Adrenal gland (tissue), 9 donors: ENCODE measurements at regions not wholly inside any gene's neighbourhood (a gene's known extent, or its start where the extent isn't known, plus 50 kb on each side); places are given as distances from the start of the nearest gene placed in this dataset.

Source experiments
- DNase-seq, 7 donors: peaks; one replicate each; pipeline ENCODE4 v3.0.0-alpha.2; 2019 to 2020
- H3K27ac ChIP-seq, 5 donors: fragments of 200-600 bp; sonication (generic) in 4 of 5; 1 replicate in 3 of 5; 2 replicates in 2 of 5; pipeline versions ENCODE4 v1.5.1 to v1.8.0; 2016 to 2020; ENCODE audit warnings: mild to moderate bottlenecking in 1 of 5
- H3K27me3 ChIP-seq: fragments of 200-600 bp; 2 replicates; pipeline ENCODE4 v1.8.0; 2021
- H3K36me3 ChIP-seq, 2 donors: fragments of 200-600 bp; replicated peaks in 1 of 2; 1 replicate in 1 of 2; 2 replicates in 1 of 2; pipeline versions ENCODE4 v1.5.1 to v1.8.0; 2018 to 2022
- H3K4me1 ChIP-seq, 2 donors: fragments of 200-600 bp; replicated peaks in 1 of 2; 1 replicate in 1 of 2; 2 replicates in 1 of 2; pipeline versions ENCODE4 v1.5.1 to v1.8.0; 2018 to 2021
- H3K4me3 ChIP-seq, 4 donors: fragments of 200-600 bp; sonication (generic) in 3 of 4; one replicate each; pipeline ENCODE4 v1.5.1; 2016 to 2018
- H3K9me3 ChIP-seq, 3 donors: fragments of 200-600 bp; sonication (generic) in 1 of 3; replicated peaks in 1 of 3; 1 replicate in 2 of 3; 2 replicates in 1 of 3; pipeline versions ENCODE4 v1.5.1 to v1.8.0; 2016 to 2021
- CTCF ChIP-seq, 6 experiments: fragments of 450-650 bp in 4 of 6; fragments of 200-600 bp in 2 of 6; sonication (generic) in 1 of 6; IDR thresholded peaks; 1 replicate in 5 of 6; 2 replicates in 1 of 6; pipeline versions ENCODE4 v1.5.1 to v1.8.0; 2016 to 2021; ENCODE audit warnings: antibody characterized with exemption in 6 of 6, mild to moderate bottlenecking in 2 of 6, moderate library complexity in 1 of 6
- POLR2A ChIP-seq, 2 donors: fragments of 450-650 bp; IDR thresholded peaks; one replicate each; pipeline ENCODE4 v1.6.1; 2017; ENCODE audit warnings: antibody characterized with exemption in 2 of 2, mild to moderate bottlenecking in 2 of 2, moderate library complexity in 1 of 2
- whole genome bisulfite sequencing, 4 donors: extraction: QIAGEN DNeasy Blood & Tissue Kit in 2 of 4; methylation state at CpG; one replicate each; pipeline versions ENCODE4 v1.1.5 to v1.1.7; 2013 to 2017; 5-methylcytosine and 5-hydroxymethylcytosine counted together
- intact Hi-C, 2 donors: fragments of 100-400 bp; cut with DNase I; formaldehyde crosslinking; loops; one replicate each; pipeline versions ENCODE4 v1.14.1 to v1.15.0; 2022 to 2023
- donor health status: healthy with polysubstance abuse.
- donor health status: Bipolar disorder and iron deficiency.
- donor health status: DM: yes; HTN: yes; CAD: no.
- donor health status: DM: no; HTN: no; CAD: no.
- donor health status: DM: no; HTN: no; CAD: no.

- TF ChIP-seq CTCF (IDR thresholded peaks at IDR 0.05) (no peak), POLR2A (IDR thresholded peaks at IDR 0.05) (no peak)
- Histone ChIP-seq H3K27me3 (no peaks in the 10 kb centered on the region), H3K9me3 (no peaks in the 10 kb centered on the region), H3K36me3 (no peaks in the 10 kb centered on the region), H3K27ac (no peak overlapping the region), H3K4me3 (no peak overlapping the region), H3K4me1 (no peaks in the 10 kb centered on the region)
- no peak for DNase-seq
- intact Hi-C loops = no loop called here
Measured at GRCh38 chr14:42947991-42948390, 1341.3 kb downstream of the LRFN5 start.

GRCh38 chr14:42944284-42944683, 1337.6 kb downstream of the LRFN5 start:
- H3K9me3 ChIP-seq = no peaks in the 10 kb centered on the region
- H3K36me3 ChIP-seq = no peaks in the 10 kb centered on the region
- intact Hi-C loops = no loop called here
- DNase-seq = no peak
- no peaks in the 10 kb centered on the region for H3K4me1 ChIP-seq
- no peak overlapping the region for H3K27ac ChIP-seq
- no peak overlapping the region for H3K4me3 ChIP-seq
- TF ChIP-seq CTCF (IDR thresholded peaks at IDR 0.05) = no peak
- no peak for TF ChIP-seq POLR2A (IDR thresholded peaks at IDR 0.05)
- no peaks in the 10 kb centered on the region for H3K27me3 ChIP-seq
- WGBS, 4 donors = 59 to 66% (median 62%) methylated on average over 2 of the region's 2 CpGs

- Histone ChIP-seq H3K4me1 (no peaks in the 10 kb centered on the region), H3K9me3 (no peaks in the 10 kb centered on the region), H3K36me3 (no peaks in the 10 kb centered on the region), H3K4me3 (no peak overlapping the region), H3K27me3 (no peaks in the 10 kb centered on the region), H3K27ac (no peak overlapping the region)
- DNase-seq = no peak
- intact Hi-C loops = no loop called here
- TF ChIP-seq POLR2A (IDR thresholded peaks at IDR 0.05) = no peak
- no peak for TF ChIP-seq CTCF (IDR thresholded peaks at IDR 0.05)
- 65 to 76% (median 70%) methylated on average over 2 of the region's 2 CpGs for WGBS, 4 donors
Measured at GRCh38 chr14:42931308-42931707, 1324.6 kb downstream of the LRFN5 start.

GRCh38 chr14:42929806-42930480, 1323.3 kb downstream of the LRFN5 start:
- Histone ChIP-seq H3K9me3 (no peaks in the 10 kb centered on the region), H3K27ac (no peak overlapping the region), H3K4me1 (no peaks in the 10 kb centered on the region), H3K4me3 (no peak overlapping the region), H3K27me3 (no peaks in the 10 kb centered on the region), H3K36me3 (no peaks in the 10 kb centered on the region)
- TF ChIP-seq CTCF (IDR thresholded peaks at IDR 0.05) = no peak
- 31 to 46% (median 40%) methylated on average over 5 of the region's 5 CpGs for WGBS, 4 donors
- peak in 3 of 7 donors; percentile 19 to 55 (median 32) for DNase-seq
- intact Hi-C loops = no loop called here
